ENCODE measurements at regions not wholly inside any gene's neighbourhood (a gene's known extent, or its start where the extent isn't known, plus 50 kb on each side); places are given as distances from the start of the nearest gene placed in this dataset.
"Not testable (repeated sequence)": the region's sequence is repeated elsewhere in the genome, so short reads cannot be mapped to it uniquely, and the experiment has no call there.

- DNase-seq (ENCODE audit: low read depth) = no peak
Measured at GRCh38 chr2:239654266-239654665, 253.4 kb upstream of the HDAC4 start.

GRCh38 chr2:239651859-239652258, 251.0 kb upstream of the HDAC4 start:
- DNase-seq (ENCODE audit: low read depth) = no peak

GRCh38 chr2:239650674-239651073, 249.9 kb upstream of the HDAC4 start:
- DNase-seq (ENCODE audit: low read depth) = no peak

- no peak for DNase-seq (ENCODE audit: low read depth)
Measured at GRCh38 chr2:239649309-239649708, 248.5 kb upstream of the HDAC4 start.

GRCh38 chr2:239648607-239649006, 247.8 kb upstream of the HDAC4 start:
- no peak for DNase-seq (ENCODE audit: low read depth)

GRCh38 chr2:239647052-239647819, 246.4 kb upstream of the HDAC4 start:
- no peak for DNase-seq (ENCODE audit: low read depth)

- DNase-seq (ENCODE audit: low read depth) = no peak
Measured at GRCh38 chr2:239646184-239646583, 245.4 kb upstream of the HDAC4 start.

- not testable (repeated sequence) for DNase-seq (ENCODE audit: low read depth)
Measured at GRCh38 chr2:239644594-239644993, 243.8 kb upstream of the HDAC4 start.

- DNase-seq (ENCODE audit: low read depth) = no peak
Measured at GRCh38 chr2:239644011-239644410, 243.2 kb upstream of the HDAC4 start.

GRCh38 chr2:239642406-239643004, 241.7 kb upstream of the HDAC4 start:
- no peak for DNase-seq (ENCODE audit: low read depth)

- not testable (repeated sequence) for DNase-seq (ENCODE audit: low read depth)
Measured at GRCh38 chr2:239641904-239642303, 241.1 kb upstream of the HDAC4 start.

GRCh38 chr2:239640676-239641578, 240.1 kb upstream of the HDAC4 start:
- no peak for DNase-seq (ENCODE audit: low read depth)

GRCh38 chr2:239640210-239640609, 239.4 kb upstream of the HDAC4 start:
- no peak for DNase-seq (ENCODE audit: low read depth)

- DNase-seq (ENCODE audit: low read depth) = no peak
Measured at GRCh38 chr2:239639421-239640185, 238.8 kb upstream of the HDAC4 start.

GRCh38 chr2:239638376-239638775, 237.6 kb upstream of the HDAC4 start:
- DNase-seq (ENCODE audit: low read depth) = no peak

- DNase-seq (ENCODE audit: low read depth) = no peak
Measured at GRCh38 chr2:239636808-239637207, 236.0 kb upstream of the HDAC4 start.

- DNase-seq (ENCODE audit: low read depth) = no peak
Measured at GRCh38 chr2:239634769-239635168, 233.9 kb upstream of the HDAC4 start.

- no peak for DNase-seq (ENCODE audit: low read depth)
Measured at GRCh38 chr2:239630618-239631286, 229.9 kb upstream of the HDAC4 start.

- no peak for DNase-seq (ENCODE audit: low read depth)
Measured at GRCh38 chr2:239629926-239630617, 229.3 kb upstream of the HDAC4 start.

GRCh38 chr2:239626961-239627592, 226.3 kb upstream of the HDAC4 start:
- DNase-seq (ENCODE audit: low read depth) = no peak

Data from stimulated activated CD8-positive, alpha-beta memory T cell treated with anti-CD3 and anti-CD28 coated beads, Interleukin-15, amount 100 ng/mL, for 24 hours (primary cell).